Keratinocyte (primary cell): ENCODE measurements at regions not wholly inside any gene's neighbourhood (a gene's known extent, or its start where the extent isn't known, plus 50 kb on each side); places are given as distances from the start of the nearest gene placed in this dataset.

Source experiments
- CTCF ChIP-seq, 3 experiments: IDR thresholded peaks in 1 of 3; conservative IDR thresholded peaks in 1 of 3; optimal IDR thresholded peaks in 1 of 3; 2 replicates in 2 of 3; 3 replicates in 1 of 3; pipeline versions ENCODE3 to v1.5.1; 2011; ENCODE audit warnings: low read length in 3 of 3, mild to moderate bottlenecking in 3 of 3, moderate library complexity in 2 of 3, control low read depth in 1 of 3, inconsistent platforms in 1 of 3; ENCODE audit not compliant: insufficient read depth in 2 of 3; ENCODE audit errors: extremely low read depth in 1 of 3
- EZH2 ChIP-seq: IDR thresholded peaks from one replicate; pipeline ENCODE4 v1.6.1; 2012; ENCODE audit warnings: inconsistent platforms, mild to moderate bottlenecking, low read length, moderate library complexity

- TF ChIP-seq CTCF (optimal IDR thresholded peaks at IDR 0.05 in 1 of 3, IDR thresholded peaks at IDR 0.05 in 1 of 3, conservative IDR thresholded peaks at IDR 0.05 in 1 of 3; ENCODE audit: extremely low read depth in 1 of 3, insufficient read depth in 2 of 3, low read length in 3 of 3), result no peak
- TF ChIP-seq EZH2, result no peak
Measured at GRCh38 chr15:31268108-31268501, 58.5 kb upstream of the KLF13 start.
